HFF-Myc (cell line): ENCODE measurements at regions not wholly inside any gene's neighbourhood (a gene's known extent, or its start where the extent isn't known, plus 50 kb on each side); places are given as distances from the start of the nearest gene placed in this dataset.

Source experiments
- DNase-seq: peaks from one replicate; pipeline ENCODE4 v3.0.0-alpha.2; 2011; ENCODE audit warnings: low read depth; ENCODE audit errors: extremely low read depth
- H3K4me3 ChIP-seq: replicated peaks from 2 replicates; pipeline ENCODE4 v1.5.1; 2011; ENCODE audit warnings: low read depth, mild to moderate bottlenecking, control low read depth, low read length
- TF ChIP-seq, protein P1 (sequence below): IDR thresholded peaks from 2 replicates; pipeline ENCODE4 v1.5.1; 2012; ENCODE audit warnings: mild to moderate bottlenecking, low read depth, low read length, control low read depth; ENCODE audit errors: missing control alignments

DNA sequence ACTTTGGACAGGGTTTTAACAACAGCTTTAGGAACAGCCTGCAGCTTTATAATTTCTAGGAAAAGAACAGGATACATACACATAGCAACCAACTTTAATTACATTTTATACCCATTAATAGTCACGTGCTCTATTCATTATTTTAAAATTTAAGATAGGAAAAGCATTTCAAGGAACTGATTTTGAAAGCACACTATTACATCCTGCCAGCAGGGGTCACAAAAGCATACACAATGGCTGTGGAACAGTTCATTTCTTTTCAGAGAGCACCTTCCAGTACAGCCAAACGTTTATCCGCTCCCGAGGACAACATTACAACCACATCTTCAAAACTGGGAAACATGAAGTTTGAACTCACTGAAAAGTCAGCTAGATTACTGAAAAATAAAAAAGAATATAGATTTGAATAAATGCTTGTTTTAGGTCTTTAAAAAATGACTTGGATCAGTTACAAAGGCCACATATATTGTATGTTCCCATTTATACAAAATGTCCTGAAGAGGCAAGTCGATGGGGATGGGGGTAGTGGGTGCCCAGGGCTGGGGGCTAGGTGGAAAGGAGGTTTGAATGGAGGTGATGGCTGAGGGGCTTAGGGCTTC is 104.6 kb upstream of the EXOC2 start:
- TF ChIP-seq, protein P1, sequence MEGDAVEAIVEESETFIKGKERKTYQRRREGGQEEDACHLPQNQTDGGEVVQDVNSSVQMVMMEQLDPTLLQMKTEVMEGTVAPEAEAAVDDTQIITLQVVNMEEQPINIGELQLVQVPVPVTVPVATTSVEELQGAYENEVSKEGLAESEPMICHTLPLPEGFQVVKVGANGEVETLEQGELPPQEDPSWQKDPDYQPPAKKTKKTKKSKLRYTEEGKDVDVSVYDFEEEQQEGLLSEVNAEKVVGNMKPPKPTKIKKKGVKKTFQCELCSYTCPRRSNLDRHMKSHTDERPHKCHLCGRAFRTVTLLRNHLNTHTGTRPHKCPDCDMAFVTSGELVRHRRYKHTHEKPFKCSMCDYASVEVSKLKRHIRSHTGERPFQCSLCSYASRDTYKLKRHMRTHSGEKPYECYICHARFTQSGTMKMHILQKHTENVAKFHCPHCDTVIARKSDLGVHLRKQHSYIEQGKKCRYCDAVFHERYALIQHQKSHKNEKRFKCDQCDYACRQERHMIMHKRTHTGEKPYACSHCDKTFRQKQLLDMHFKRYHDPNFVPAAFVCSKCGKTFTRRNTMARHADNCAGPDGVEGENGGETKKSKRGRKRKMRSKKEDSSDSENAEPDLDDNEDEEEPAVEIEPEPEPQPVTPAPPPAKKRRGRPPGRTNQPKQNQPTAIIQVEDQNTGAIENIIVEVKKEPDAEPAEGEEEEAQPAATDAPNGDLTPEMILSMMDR: peak; percentile 66
- H3K4me3 ChIP-seq: no peak overlapping the region
- DNase-seq: peak; percentile 52

DNA sequence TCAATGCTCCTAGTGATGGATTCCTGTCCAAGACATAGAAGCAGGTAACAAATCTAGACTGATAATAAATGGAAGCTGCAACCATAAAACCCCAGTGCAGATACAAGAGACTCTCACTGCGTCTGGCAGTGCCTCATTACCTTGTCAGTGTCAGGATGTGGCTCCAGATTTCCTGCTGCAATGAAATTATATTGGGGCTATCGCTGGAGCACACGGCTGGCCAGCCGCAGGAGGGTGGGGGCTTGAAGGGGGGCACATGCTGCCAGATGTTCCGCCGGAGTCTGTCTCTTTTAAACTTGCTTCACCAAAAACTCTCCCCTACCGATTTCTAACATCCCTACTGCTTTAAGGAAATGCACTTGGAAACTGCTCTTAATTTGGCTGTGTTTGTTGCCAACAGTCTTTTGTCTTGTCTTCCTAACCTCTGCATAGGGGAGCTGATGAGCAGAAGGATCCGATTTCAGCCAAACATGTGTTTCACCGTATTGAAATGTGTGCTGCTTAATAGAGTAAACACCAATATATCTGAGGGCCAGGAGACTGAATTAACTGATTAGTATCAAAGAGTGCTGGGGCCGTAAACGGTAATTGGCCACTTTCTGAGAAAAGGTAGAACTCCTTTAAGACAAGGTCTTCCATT is 102.2 kb upstream of the EXOC2 start:
- H3K4me3 ChIP-seq: no peak overlapping the region
- DNase-seq: no peak
- TF ChIP-seq, protein P1: no peak

DNA sequence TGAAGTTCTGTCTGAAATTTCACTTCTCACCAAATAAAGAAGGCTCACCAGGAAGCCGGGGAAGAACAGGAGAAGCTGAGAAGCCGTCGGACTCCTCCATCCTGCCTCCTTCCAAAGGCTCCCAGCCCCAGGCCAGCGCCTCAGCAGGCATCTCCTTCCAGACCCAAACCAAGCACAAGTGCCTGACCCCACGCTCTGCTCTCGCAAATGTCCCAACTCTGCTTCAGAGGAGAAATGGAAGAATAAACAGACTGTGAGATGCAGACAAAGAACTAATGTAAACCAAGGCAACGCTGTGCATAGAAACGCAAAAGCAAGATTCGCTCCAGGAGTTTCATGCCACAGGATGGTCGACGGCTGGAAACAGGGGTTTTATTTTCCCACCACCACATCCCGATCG is 100.3 kb upstream of the EXOC2 start:
- no peak overlapping the region for H3K4me3 ChIP-seq
- no peak for DNase-seq
- TF ChIP-seq, protein P1: no peak

DNA sequence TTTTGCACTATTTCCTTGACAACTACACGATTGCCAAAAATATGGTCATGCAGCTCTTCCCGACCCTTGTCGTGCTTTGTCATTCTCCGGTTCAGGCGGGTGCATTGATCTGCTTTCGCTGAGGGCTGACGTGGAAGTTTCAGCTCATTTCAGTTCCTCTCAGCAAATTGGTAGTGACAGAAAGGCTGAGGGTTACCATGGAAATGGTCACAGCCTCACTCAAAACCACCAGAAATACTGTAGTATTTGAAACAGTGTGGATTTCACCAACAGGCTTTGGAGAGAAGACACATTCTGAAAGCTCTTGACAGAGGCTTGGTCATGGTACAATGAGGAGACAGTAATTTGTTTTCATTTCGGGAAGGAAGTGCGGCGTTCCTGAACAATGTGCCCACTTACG is 99.7 kb upstream of the EXOC2 start:
- TF ChIP-seq, protein P1: no peak
- no peak overlapping the region for H3K4me3 ChIP-seq
- DNase-seq: no peak

DNA sequence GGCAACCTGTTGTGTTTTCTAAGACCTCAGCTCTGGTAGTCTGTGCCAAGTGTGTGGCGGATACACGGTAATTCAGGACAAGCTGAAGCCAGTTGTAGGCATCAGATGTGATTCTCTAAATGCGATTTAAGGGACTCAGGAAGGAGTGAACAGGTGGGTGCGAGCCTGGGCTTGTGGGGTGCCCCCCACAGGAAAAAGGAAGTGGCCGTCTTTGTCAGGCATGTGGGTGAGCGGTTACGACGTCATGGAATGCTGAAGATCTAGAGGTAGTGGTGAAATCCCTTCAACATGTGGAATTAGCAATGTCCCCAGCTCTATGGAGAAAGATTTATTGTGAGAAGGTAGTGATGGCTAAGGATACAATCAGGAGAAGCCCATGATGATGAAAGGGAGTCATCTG is 95.1 kb upstream of the EXOC2 start:
- no peak for DNase-seq
- no peak overlapping the region for H3K4me3 ChIP-seq
- TF ChIP-seq, protein P1: no peak

DNA sequence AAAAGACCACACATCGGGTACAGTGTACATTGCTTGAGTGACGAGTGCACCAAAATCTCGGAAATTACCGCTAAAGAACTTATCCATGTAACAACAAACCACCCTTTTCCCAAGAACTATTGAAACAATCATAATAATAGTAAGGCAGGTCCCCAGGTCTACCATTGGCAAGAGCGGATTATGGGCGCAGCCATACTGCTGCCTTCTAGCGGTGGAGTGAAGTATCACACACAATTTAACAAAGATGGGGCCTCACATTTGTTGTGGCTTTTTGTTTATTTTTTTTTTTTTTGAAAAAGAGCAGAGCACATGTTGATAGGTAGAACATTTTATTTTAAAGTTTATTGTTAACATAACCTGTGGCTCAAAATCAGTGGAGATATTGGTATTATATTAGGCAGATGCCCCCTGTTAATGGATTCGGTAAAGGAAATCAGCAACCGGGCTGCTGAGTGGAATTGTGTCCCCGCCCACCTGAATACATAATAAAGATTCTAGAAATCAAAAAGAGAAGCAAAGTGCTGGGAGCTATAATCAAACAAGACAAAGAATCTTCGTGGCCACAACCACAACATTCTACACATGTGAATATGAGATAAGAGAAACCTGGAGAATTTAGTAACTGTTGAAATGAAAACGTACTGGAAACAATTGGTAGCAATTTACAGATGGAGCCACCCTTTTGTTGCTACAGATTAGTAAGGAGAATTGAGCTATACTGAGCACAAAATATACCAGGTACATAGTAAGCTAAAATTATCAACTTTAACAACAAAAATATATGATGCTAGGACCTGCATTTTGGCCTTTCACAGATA is 94.2 kb upstream of the EXOC2 start:
- no peak overlapping the region for H3K4me3 ChIP-seq
- DNase-seq: no peak
- TF ChIP-seq, protein P1: peak; percentile 52
